BJ (cell line): ENCODE measurements at regions not wholly inside any gene's neighbourhood (a gene's known extent, or its start where the extent isn't known, plus 50 kb on each side); places are given as distances from the start of the nearest gene placed in this dataset.

ENCODE experiments used
- CTCF ChIA-PET: fragments of 350-600 bp; formaldehyde crosslinking; extraction: SDS; loops from one replicate; lab custom pipeline; 2021; ENCODE audit warnings: antibody characterized with exemption, inconsistent platforms; lab: Yijun Ruan, JAX
- POLR2A ChIA-PET: fragments of 300-600 bp; sonication (Branson Sonifier 250); formaldehyde crosslinking; extraction: SDS; loops from one replicate; lab custom pipeline; 2021; ENCODE audit warnings: antibody characterized with exemption; lab: Charles Lee
- DNase-seq: peaks from one replicate; pipeline ENCODE4 v3.0.0-alpha.2; 2011; ENCODE audit warnings: low read depth
- H3K27me3 ChIP-seq: 2 replicates; pipeline ENCODE4 v1.6.0; 2011; ENCODE audit warnings: low read length; ENCODE audit not compliant: control insufficient read depth, insufficient read depth
- H3K36me3 ChIP-seq: 2 replicates; pipeline ENCODE4 v1.5.1; 2011; ENCODE audit warnings: low read length; ENCODE audit not compliant: control insufficient read depth, insufficient read depth
- H3K4me3 ChIP-seq: 2 replicates; pipeline ENCODE4 v1.5.1; 2011; ENCODE audit warnings: low read depth, mild to moderate bottlenecking, control low read depth, low read length
- CTCF ChIP-seq: IDR thresholded peaks from 2 replicates; pipeline ENCODE4 v1.5.1; 2011; ENCODE audit warnings: low read depth, mild to moderate bottlenecking, control low read depth, inconsistent platforms, low read length, moderate library complexity; ENCODE audit not compliant: insufficient read depth

GRCh38 chr6:9138936-9139335 lies 703.6 kb upstream of the SLC35B3 start:
- H3K27me3 ChIP-seq = no peaks in the 10 kb centered on the region
- CTCF ChIA-PET = no interaction called here
- H3K36me3 ChIP-seq = no peaks in the 10 kb centered on the region
- DNase-seq = no peak
- no peak for TF ChIP-seq CTCF
- H3K4me3 ChIP-seq = no peak overlapping the region
- POLR2A ChIA-PET = interaction anchor here (0.6 kb wide), 1 partner anchor 270 kb away, joined by 4 read pairs; no protein-coding TSS in a partner anchor

- no peaks in the 10 kb centered on the region for H3K36me3 ChIP-seq
- DNase-seq = no peak
- TF ChIP-seq CTCF = no peak
- ChIA-PET POLR2A (no interaction called here), CTCF (no interaction called here)
- H3K27me3 ChIP-seq = no peaks in the 10 kb centered on the region
- no peak overlapping the region for H3K4me3 ChIP-seq
These were observed 700.9 kb upstream of the SLC35B3 start for GRCh38 chr6:9136141-9136822.

GRCh38 chr6:9131616-9132015 lies 696.3 kb upstream of the SLC35B3 start:
- CTCF ChIA-PET = no interaction called here
- no peaks in the 10 kb centered on the region for H3K36me3 ChIP-seq
- DNase-seq = no peak
- POLR2A ChIA-PET = no interaction called here
- no peak for TF ChIP-seq CTCF
- no peaks in the 10 kb centered on the region for H3K27me3 ChIP-seq
- H3K4me3 ChIP-seq = no peak overlapping the region

GRCh38 chr6:9131201-9131600 lies 695.9 kb upstream of the SLC35B3 start:
- no peak for TF ChIP-seq CTCF
- Histone ChIP-seq H3K27me3 (no peaks in the 10 kb centered on the region), H3K4me3 (no peak overlapping the region), H3K36me3 (no peaks in the 10 kb centered on the region)
- DNase-seq = no peak
- POLR2A ChIA-PET = no interaction called here
- CTCF ChIA-PET = no interaction called here

GRCh38 chr6:9128970-9129369 lies 693.6 kb upstream of the SLC35B3 start:
- DNase-seq = no peak
- ChIA-PET CTCF (interaction anchor here (1.6 kb wide), 1 partner anchor 10 kb away, joined by 4 read pairs; no protein-coding TSS in a partner anchor), POLR2A (no interaction called here)
- TF ChIP-seq CTCF = no peak
- Histone ChIP-seq H3K4me3 (no peak overlapping the region), H3K36me3 (no peaks in the 10 kb centered on the region), H3K27me3 (no peaks in the 10 kb centered on the region)
